ENCODE measurements at regions not wholly inside any gene's neighbourhood (a gene's known extent, or its start where the extent isn't known, plus 50 kb on each side); places are given as distances from the start of the nearest gene placed in this dataset.

DNA sequence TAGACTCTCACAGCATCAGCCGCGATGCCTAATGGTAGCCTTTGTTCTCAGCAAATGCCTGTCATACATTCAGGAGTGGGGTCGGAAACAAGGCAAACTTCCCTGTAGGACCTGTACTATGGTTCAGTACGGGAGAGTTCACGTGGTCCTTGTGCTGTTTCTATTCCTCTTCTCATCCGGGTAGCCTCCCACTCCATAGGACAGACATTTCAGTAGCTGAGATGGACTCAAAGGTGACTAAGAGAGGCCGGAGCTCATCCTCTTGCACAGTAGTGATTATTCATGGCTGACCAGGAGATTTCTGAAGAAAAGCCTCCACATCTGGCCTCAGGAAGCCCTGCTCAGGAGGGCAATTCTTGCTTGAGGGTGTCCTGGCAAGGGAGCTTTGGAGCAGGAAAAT, 117.8 kb upstream of the SPRED2 start:
- Histone ChIP-seq H3K27me3 (ENCODE audit: low read length) (no peaks in the 10 kb centered on the region), H3K79me2 (ENCODE audit: insufficient read depth, low read length) (no peaks in the 10 kb centered on the region)
- no peak for TF ChIP-seq EZH2phosphoT487 (conservative IDR thresholded peaks at IDR 0.05; ENCODE audit: low read length)
- TF ChIP-seq, protein P1, sequence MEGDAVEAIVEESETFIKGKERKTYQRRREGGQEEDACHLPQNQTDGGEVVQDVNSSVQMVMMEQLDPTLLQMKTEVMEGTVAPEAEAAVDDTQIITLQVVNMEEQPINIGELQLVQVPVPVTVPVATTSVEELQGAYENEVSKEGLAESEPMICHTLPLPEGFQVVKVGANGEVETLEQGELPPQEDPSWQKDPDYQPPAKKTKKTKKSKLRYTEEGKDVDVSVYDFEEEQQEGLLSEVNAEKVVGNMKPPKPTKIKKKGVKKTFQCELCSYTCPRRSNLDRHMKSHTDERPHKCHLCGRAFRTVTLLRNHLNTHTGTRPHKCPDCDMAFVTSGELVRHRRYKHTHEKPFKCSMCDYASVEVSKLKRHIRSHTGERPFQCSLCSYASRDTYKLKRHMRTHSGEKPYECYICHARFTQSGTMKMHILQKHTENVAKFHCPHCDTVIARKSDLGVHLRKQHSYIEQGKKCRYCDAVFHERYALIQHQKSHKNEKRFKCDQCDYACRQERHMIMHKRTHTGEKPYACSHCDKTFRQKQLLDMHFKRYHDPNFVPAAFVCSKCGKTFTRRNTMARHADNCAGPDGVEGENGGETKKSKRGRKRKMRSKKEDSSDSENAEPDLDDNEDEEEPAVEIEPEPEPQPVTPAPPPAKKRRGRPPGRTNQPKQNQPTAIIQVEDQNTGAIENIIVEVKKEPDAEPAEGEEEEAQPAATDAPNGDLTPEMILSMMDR (IDR thresholded peaks at IDR 0.05; ENCODE audit: insufficient read depth, low read length, poor library complexity, severe bottlenecking) = no peak

DNA sequence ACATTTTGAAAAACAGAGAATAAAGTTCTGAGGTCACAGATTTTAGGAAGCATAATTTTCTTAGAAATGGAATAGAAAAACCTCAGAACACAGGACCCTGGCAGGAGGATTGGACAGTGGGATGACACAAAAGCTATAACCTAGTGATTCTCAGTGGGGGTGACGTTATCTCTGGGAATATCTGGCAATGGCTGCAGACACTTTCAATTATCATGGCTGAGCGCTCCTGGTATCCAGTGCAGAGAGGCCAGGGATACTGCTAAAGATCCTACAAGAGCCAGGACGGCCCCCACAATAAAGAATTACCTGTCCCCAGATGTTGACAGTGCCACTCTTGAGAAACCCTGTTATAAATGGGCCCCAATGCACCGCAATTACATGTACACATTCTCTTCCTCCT, 117.2 kb upstream of the SPRED2 start:
- TF ChIP-seq, protein P1 (IDR thresholded peaks at IDR 0.05; ENCODE audit: insufficient read depth, low read length, poor library complexity, severe bottlenecking) = no peak
- TF ChIP-seq EZH2phosphoT487 (conservative IDR thresholded peaks at IDR 0.05; ENCODE audit: low read length) = no peak
- Histone ChIP-seq H3K4me3 (ENCODE audit: insufficient read depth, low read length, poor library complexity, severe bottlenecking) (no peak overlapping the region), H3K27me3 (ENCODE audit: low read length) (no peaks in the 10 kb centered on the region), H3K79me2 (ENCODE audit: insufficient read depth, low read length) (no peaks in the 10 kb centered on the region), H3F3A (ENCODE audit: insufficient read depth) (peaks cover 8% of the 10 kb centered on the region; the same call in 1 of the 2 replicates), H3K4me2 (ENCODE audit: low read depth, low read length, poor library complexity, severe bottlenecking) (no peak overlapping the region), H4K20me1 (ENCODE audit: low read depth, low read length) (no peaks in the 10 kb centered on the region), H3K36me3 (ENCODE audit: low read length) (no peaks in the 10 kb centered on the region), H2AFZ (ENCODE audit: low read depth, low read length, severe bottlenecking) (no peak overlapping the region), H3K27ac (ENCODE audit: low read depth, low read length) (no peak overlapping the region), H3K9ac (ENCODE audit: low read length) (no peak overlapping the region), H3K9me3 (ENCODE audit: insufficient read depth, low read length) (no peaks in the 10 kb centered on the region), H3K9me2 (replicated peaks; ENCODE audit: insufficient read depth, low read length) (no peaks in the 10 kb centered on the region)

More for the DNA sequence above, 117.8 kb upstream of the SPRED2 start:
- no peaks in the 10 kb centered on the region for H4K20me1 ChIP-seq (ENCODE audit: low read depth, low read length)
- no peak overlapping the region for H3K4me2 ChIP-seq (ENCODE audit: low read depth, low read length, poor library complexity, severe bottlenecking)
- H3K4me3 ChIP-seq (ENCODE audit: insufficient read depth, low read length, poor library complexity, severe bottlenecking) = no peak overlapping the region
- H3K9ac ChIP-seq (ENCODE audit: low read length) = no peak overlapping the region
- H3K9me3 ChIP-seq (ENCODE audit: insufficient read depth, low read length) = no peaks in the 10 kb centered on the region
- no peaks in the 10 kb centered on the region for H3K36me3 ChIP-seq (ENCODE audit: low read length)
- peaks cover 14% of the 10 kb centered on the region; the same call in 1 of the 2 replicates for H3F3A ChIP-seq (ENCODE audit: insufficient read depth)
- H2AFZ ChIP-seq (ENCODE audit: low read depth, low read length, severe bottlenecking) = no peak overlapping the region
- no peak overlapping the region for H3K27ac ChIP-seq (ENCODE audit: low read depth, low read length)
- H3K9me2 ChIP-seq (replicated peaks; ENCODE audit: insufficient read depth, low read length) = no peaks in the 10 kb centered on the region

DNA sequence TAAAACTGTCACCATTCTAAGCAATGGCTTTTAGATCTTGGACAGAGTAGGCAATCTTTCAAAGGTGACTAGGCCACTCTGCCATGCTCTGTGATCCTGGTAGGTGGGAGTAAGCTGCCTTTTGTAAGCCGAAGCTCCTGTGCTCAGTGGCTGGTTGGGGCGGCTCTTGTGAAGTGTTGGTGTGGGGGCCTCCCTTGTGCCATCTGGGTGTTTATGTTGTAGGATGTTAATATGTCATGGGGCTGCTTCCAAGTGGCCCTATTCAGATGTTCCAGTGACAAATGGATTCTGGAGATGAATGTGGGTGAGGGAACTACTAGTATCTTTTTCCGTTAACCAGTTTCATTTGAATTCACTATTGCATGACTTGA, 116.8 kb upstream of the SPRED2 start:
- H4K20me1 ChIP-seq (ENCODE audit: low read depth, low read length) = no peaks in the 10 kb centered on the region

More for the DNA sequence above, 116.8 kb upstream of the SPRED2 start:
- H3F3A ChIP-seq (ENCODE audit: insufficient read depth) = peaks cover 6% of the 10 kb centered on the region; the same call in 1 of the 2 replicates
- H3K9me3 ChIP-seq (ENCODE audit: insufficient read depth, low read length) = no peaks in the 10 kb centered on the region
- no peak overlapping the region for H3K27ac ChIP-seq (ENCODE audit: low read depth, low read length)
- no peak overlapping the region for H3K4me2 ChIP-seq (ENCODE audit: low read depth, low read length, poor library complexity, severe bottlenecking)
- no peaks in the 10 kb centered on the region for H3K9me2 ChIP-seq (replicated peaks; ENCODE audit: insufficient read depth, low read length)
- no peak overlapping the region for H3K9ac ChIP-seq (ENCODE audit: low read length)
- no peaks in the 10 kb centered on the region for H3K36me3 ChIP-seq (ENCODE audit: low read length)
- TF ChIP-seq, protein P1 (IDR thresholded peaks at IDR 0.05; ENCODE audit: insufficient read depth, low read length, poor library complexity, severe bottlenecking) = no peak
- TF ChIP-seq EZH2phosphoT487 (conservative IDR thresholded peaks at IDR 0.05; ENCODE audit: low read length) = no peak
- H3K27me3 ChIP-seq (ENCODE audit: low read length) = no peaks in the 10 kb centered on the region
- no peak overlapping the region for H3K4me3 ChIP-seq (ENCODE audit: insufficient read depth, low read length, poor library complexity, severe bottlenecking)
- H2AFZ ChIP-seq (ENCODE audit: low read depth, low read length, severe bottlenecking) = no peak overlapping the region
- no peaks in the 10 kb centered on the region for H3K79me2 ChIP-seq (ENCODE audit: insufficient read depth, low read length)
